ENCODE measurements at regions not wholly inside any gene's neighbourhood (a gene's known extent, or its start where the extent isn't known, plus 50 kb on each side); places are given as distances from the start of the nearest gene placed in this dataset.

GRCh38 chr1:98331718-98332311 is 329.7 kb upstream of the SNX7 start:
- H3K4me3 ChIP-seq (ENCODE audit: low read depth, low read length): no peak overlapping the region
- no peak for TF ChIP-seq CTCF (IDR thresholded peaks at IDR 0.05; ENCODE audit: low read depth, low read length, missing control alignments)
- DNase-seq (ENCODE audit: low read depth): no peak
- in situ Hi-C loops (cut with HindIII; ENCODE audit: low sequenced_read_pairs): loop anchor here (25.0 kb wide), 1 partner anchor 130 kb away; no protein-coding TSS in a partner anchor

DNA sequence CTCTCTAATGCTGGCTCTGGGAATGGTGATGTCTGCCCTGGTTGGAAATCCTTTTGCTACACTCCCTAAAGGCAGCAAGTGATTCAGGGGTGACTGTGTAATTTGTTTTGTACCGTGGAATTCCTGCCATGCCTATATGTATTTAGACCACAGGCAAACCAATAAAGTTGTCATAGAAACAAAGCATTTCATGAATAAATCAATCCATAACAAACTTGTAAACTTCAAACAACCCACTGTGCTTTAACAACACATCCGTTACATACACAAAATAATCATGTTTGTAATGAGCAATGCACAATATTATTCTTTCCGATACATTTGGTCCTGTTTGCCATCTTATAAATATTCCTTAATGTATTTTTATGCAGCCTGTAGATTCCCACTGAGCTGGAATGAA is 330.3 kb upstream of the SNX7 start:
- no peak for TF ChIP-seq CTCF (IDR thresholded peaks at IDR 0.05; ENCODE audit: low read depth, low read length, missing control alignments)
- no peak overlapping the region for H3K4me3 ChIP-seq (ENCODE audit: low read depth, low read length)
- DNase-seq (ENCODE audit: low read depth): peak; percentile 72

GRCh38 chr1:98330224-98330623 is 331.3 kb upstream of the SNX7 start:
- no peak overlapping the region for H3K4me3 ChIP-seq (ENCODE audit: low read depth, low read length)
- in situ Hi-C loops (cut with HindIII; ENCODE audit: low sequenced_read_pairs): loop anchor here (25.0 kb wide), 1 partner anchor 132 kb away; no protein-coding TSS in a partner anchor
- no peak for DNase-seq (ENCODE audit: low read depth)
- no peak for TF ChIP-seq CTCF (IDR thresholded peaks at IDR 0.05; ENCODE audit: low read depth, low read length, missing control alignments)

More for the DNA sequence above, 330.3 kb upstream of the SNX7 start:
- in situ Hi-C loops (cut with HindIII; ENCODE audit: low sequenced_read_pairs): loop anchor here (25.0 kb wide), 1 partner anchor 131 kb away; no protein-coding TSS in a partner anchor

- no peak overlapping the region for H3K4me3 ChIP-seq (ENCODE audit: low read depth, low read length)
- DNase-seq (ENCODE audit: low read depth): no peak
- in situ Hi-C loops (cut with HindIII; ENCODE audit: low sequenced_read_pairs): loop anchor here (25.0 kb wide), 1 partner anchor 133 kb away; no protein-coding TSS in a partner anchor
- no peak for TF ChIP-seq CTCF (IDR thresholded peaks at IDR 0.05; ENCODE audit: low read depth, low read length, missing control alignments)
Measured at GRCh38 chr1:98328855-98329254, 332.7 kb upstream of the SNX7 start.

DNA sequence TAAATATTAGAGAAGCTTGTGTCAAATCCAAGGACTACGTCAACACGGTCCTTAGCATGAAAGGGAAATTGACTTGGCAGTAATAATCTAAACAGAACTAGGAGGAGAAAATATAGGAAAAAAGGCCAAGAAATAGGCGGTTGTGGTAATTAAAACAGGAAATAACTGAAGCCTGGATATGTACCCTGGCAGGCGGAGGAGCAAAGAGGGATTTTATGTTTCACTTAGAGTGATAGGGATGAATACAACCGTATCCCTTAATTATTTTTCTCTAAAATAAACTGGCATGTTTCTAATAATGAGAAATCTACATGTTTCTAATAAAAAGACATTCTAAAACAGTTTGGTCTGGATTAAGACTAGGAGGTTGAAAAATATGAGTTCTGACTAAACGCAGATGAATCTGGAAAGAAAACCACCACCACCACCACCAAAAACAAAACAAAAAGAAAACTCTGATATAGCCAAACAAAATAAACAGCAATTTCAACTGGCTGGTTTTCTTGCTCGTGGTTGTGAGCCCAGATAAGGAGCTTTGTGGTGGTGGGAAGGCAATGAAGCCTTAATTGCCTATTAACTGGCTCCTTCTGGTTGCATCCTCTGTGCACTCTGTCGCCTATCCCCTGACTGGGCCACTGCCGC is 334.2 kb upstream of the SNX7 start:
- TF ChIP-seq CTCF (IDR thresholded peaks at IDR 0.05; ENCODE audit: low read depth, low read length, missing control alignments): no peak
- H3K4me3 ChIP-seq (ENCODE audit: low read depth, low read length): no peak overlapping the region
- DNase-seq (ENCODE audit: low read depth): peak; percentile 85

DNA sequence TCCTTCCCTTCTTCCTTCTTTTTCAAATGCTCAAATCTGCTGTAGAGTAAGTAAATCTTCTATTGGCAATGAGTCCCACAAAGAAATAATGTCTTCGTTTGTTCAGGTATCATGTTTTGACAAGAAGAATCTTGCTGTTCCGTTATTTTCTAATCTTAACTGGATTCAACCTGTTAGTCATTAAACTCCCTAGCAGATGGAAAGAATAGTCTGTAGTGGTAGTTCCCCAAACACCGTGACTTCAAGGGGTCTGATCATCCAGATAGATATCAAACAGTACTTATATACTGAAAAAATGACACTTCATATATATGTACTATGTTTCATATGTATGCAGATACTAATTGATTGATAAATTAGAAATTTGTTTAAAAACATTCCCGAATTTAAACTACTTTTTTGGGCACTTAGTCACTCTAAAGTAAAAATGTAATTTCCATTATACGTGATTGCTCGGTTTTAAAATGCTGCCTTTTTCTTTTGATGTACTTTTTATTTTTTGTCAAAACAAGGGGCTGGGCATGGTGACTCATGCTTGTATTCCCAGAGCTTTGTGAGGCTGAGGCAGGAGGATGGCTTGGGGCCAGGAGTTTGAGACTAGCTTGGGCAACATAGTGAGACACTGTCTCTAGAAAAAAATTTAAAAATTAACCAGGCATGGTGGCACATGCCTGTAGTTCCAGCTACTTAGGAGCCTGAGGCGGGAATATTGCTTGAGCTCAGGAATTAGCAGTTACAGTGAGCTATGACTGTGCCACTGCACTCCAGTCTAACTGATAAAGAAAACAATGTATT is 335.7 kb upstream of the SNX7 start:
- in situ Hi-C loops (cut with HindIII; ENCODE audit: low sequenced_read_pairs): loop anchor here (25.0 kb wide), 1 partner anchor 136 kb away; no protein-coding TSS in a partner anchor
- H3K4me3 ChIP-seq (ENCODE audit: low read depth, low read length): no peak overlapping the region
- peak; percentile 77 for DNase-seq (ENCODE audit: low read depth)
- no peak for TF ChIP-seq CTCF (IDR thresholded peaks at IDR 0.05; ENCODE audit: low read depth, low read length, missing control alignments)

More for the DNA sequence above, 334.2 kb upstream of the SNX7 start:
- in situ Hi-C loops (cut with HindIII; ENCODE audit: low sequenced_read_pairs): loop anchor here (25.0 kb wide), 1 partner anchor 135 kb away; no protein-coding TSS in a partner anchor
